C1 segment of cervical spinal cord (tissue), 14 donors: ENCODE measurements at regions not wholly inside any gene's neighbourhood (a gene's known extent, or its start where the extent isn't known, plus 50 kb on each side); places are given as distances from the start of the nearest gene placed in this dataset.
"Not testable (repeated sequence)": the region's sequence is repeated elsewhere in the genome, so short reads cannot be mapped to it uniquely, and the experiment has no call there.

Experiments used
- DNase-seq, 14 donors: peaks; one replicate each; lab custom pipeline; 2025; lab: John Stamatoyannopoulos, UW

GRCh38 chr13:81078048-81078447, 737.1 kb upstream of the SPRY2 start:
- DNase-seq: no peak

- DNase-seq: not testable (repeated sequence)
These were observed 728.9 kb upstream of the SPRY2 start for GRCh38 chr13:81069822-81070221.

GRCh38 chr13:81058916-81059290, 718.0 kb upstream of the SPRY2 start:
- DNase-seq: no peak

GRCh38 chr13:81058211-81058915, 717.4 kb upstream of the SPRY2 start:
- DNase-seq: no peak

GRCh38 chr13:81051873-81052272, 710.9 kb upstream of the SPRY2 start:
- DNase-seq: no peak

- DNase-seq: peak in 12 of 14 donors; percentile 6 to 72 (median 28)
These were observed 707.1 kb upstream of the SPRY2 start for GRCh38 chr13:81048026-81048461.

- DNase-seq: no peak
These were observed 700.8 kb upstream of the SPRY2 start for GRCh38 chr13:81041761-81042160.

- DNase-seq: no peak
These were observed 691.1 kb upstream of the SPRY2 start for GRCh38 chr13:81031996-81032395.

- no peak for DNase-seq
These were observed 684.2 kb upstream of the SPRY2 start for GRCh38 chr13:81025091-81025490.

GRCh38 chr13:81021284-81021840, 680.4 kb upstream of the SPRY2 start:
- DNase-seq: no peak

GRCh38 chr13:81020010-81020409, 679.1 kb upstream of the SPRY2 start:
- DNase-seq: no peak

GRCh38 chr13:81018936-81019335, 678.0 kb upstream of the SPRY2 start:
- DNase-seq: peak in 1 of 14 donors; percentile 79

GRCh38 chr13:81017513-81018152, 676.7 kb upstream of the SPRY2 start:
- peak in 1 of 14 donors; percentile 79 for DNase-seq

GRCh38 chr13:81012031-81012430, 671.1 kb upstream of the SPRY2 start:
- DNase-seq: no peak

GRCh38 chr13:81001828-81002385, 661.0 kb upstream of the SPRY2 start:
- no peak for DNase-seq

GRCh38 chr13:80998603-80999002, 657.7 kb upstream of the SPRY2 start:
- DNase-seq: not testable (repeated sequence)

- no peak for DNase-seq
These were observed 648.8 kb upstream of the SPRY2 start for GRCh38 chr13:80989747-80990146.

- no peak for DNase-seq
These were observed 648.3 kb upstream of the SPRY2 start for GRCh38 chr13:80989241-80989640.

- no peak for DNase-seq
These were observed 647.6 kb upstream of the SPRY2 start for GRCh38 chr13:80988391-80989151.

GRCh38 chr13:80979035-80979641, 638.2 kb upstream of the SPRY2 start:
- DNase-seq: peak in 9 of 14 donors; percentile 1 to 28 (median 9)

GRCh38 chr13:80977168-80977567, 636.2 kb upstream of the SPRY2 start:
- no peak for DNase-seq
